ENCODE measurements at regions not wholly inside any gene's neighbourhood (a gene's known extent, or its start where the extent isn't known, plus 50 kb on each side); places are given as distances from the start of the nearest gene placed in this dataset.

GRCh38 chr1:189510827-189511226 is 966.8 kb downstream of the BRINP3 start:
- TF ChIP-seq CTCF (IDR thresholded peaks at IDR 0.05; ENCODE audit: low read depth, low read length, missing input control) (no peak), REST (IDR thresholded peaks at IDR 0.05) (no peak), GABPA (IDR thresholded peaks at IDR 0.05 in 1 of 2, conservative IDR thresholded peaks at IDR 0.05 in 1 of 2) (no peak), RAD21 (IDR thresholded peaks at IDR 0.05) (no peak), EGR1 (IDR thresholded peaks at IDR 0.05; ENCODE audit: low read depth in 2 of 2) (no peak), TAF1 (conservative IDR thresholded peaks at IDR 0.05) (no peak), RXRA (IDR thresholded peaks at IDR 0.05) (no peak), FOXA1 (IDR thresholded peaks at IDR 0.05) (no peak), ZBTB33 (IDR thresholded peaks at IDR 0.05) (no peak), YY1 (IDR thresholded peaks at IDR 0.05) (no peak), MAX (IDR thresholded peaks at IDR 0.05) (no peak), SP1 (IDR thresholded peaks at IDR 0.05) (no peak)

Measured in liver (tissue), 3 donors.